Ovary (tissue), 3 donors: ENCODE measurements at regions not wholly inside any gene's neighbourhood (a gene's known extent, or its start where the extent isn't known, plus 50 kb on each side); places are given as distances from the start of the nearest gene placed in this dataset.

Source experiments
- CTCF ChIP-seq, 3 donors: fragments of 450-650 bp in 2 of 3; fragments of 200-600 bp in 1 of 3; IDR thresholded peaks; one replicate each; pipeline versions ENCODE4 v1.5.1 to v1.8.0; 2016 to 2022; ENCODE audit warnings: antibody characterized with exemption in 3 of 3, mild to moderate bottlenecking in 1 of 3
- EP300 ChIP-seq: sonication (generic); formaldehyde crosslinking; IDR thresholded peaks from one replicate; pipeline ENCODE4 v1.6.1; 2017; ENCODE audit warnings: antibody characterized with exemption
- POLR2A ChIP-seq: fragments of 450-650 bp; IDR thresholded peaks from one replicate; pipeline ENCODE4 v1.6.1; 2017; ENCODE audit warnings: antibody characterized with exemption, mild to moderate bottlenecking, moderate library complexity
- donor health status: DM: no; HTN: no; CAD: no.

GRCh38 chr3:66163222-66163621 is 57.6 kb upstream of the SLC25A26 start:
- TF ChIP-seq CTCF (IDR thresholded peaks at IDR 0.05) (no peak), POLR2A (no peak), EP300 (no peak)
